ENCODE measurements at regions not wholly inside any gene's neighbourhood (a gene's known extent, or its start where the extent isn't known, plus 50 kb on each side); places are given as distances from the start of the nearest gene placed in this dataset.

- TF ChIP-seq EZH2 (IDR thresholded peaks at IDR 0.05; ENCODE audit: borderline replicate concordance, low read depth, low read length, poor library complexity, severe bottlenecking) (no peak), CTCF (conservative IDR thresholded peaks at IDR 0.05; ENCODE audit: low read depth, low read length) (no peak)
Observed at GRCh38 chr7:67573639-67574038, 577.0 kb downstream of the TYW1 start.

Measured in A673 (cell line).